HepG2 (cell line): ENCODE measurements at regions not wholly inside any gene's neighbourhood (a gene's known extent, or its start where the extent isn't known, plus 50 kb on each side); places are given as distances from the start of the nearest gene placed in this dataset.

Experiments
- ATAC-seq: fragments of 200-7000 bp; cut with Tn5 transposase; 3 replicates; pipeline ENCODE4 v1.9.1; 2020; ENCODE audit warnings: mild to moderate bottlenecking, moderate library complexity
- BruUV-seq: library from RNA; stranded (reverse); fragments of 400-500 nt; replicated peaks from 2 replicates; lab custom pipeline; 2021; lab: Mats Ljungman, UMichigan
- CTCF ChIA-PET: fragments of 300-600 bp; formaldehyde crosslinking; extraction: SDS; loops from one replicate; lab custom pipeline; 2021; ENCODE audit warnings: low total read pairs, inconsistent platforms, low intra/inter-chr PET ratio; lab: Yijun Ruan, JAX
- POLR2A ChIA-PET: fragments of 350-600 bp; sonication (Branson Sonifier 250); formaldehyde crosslinking; loops from one replicate; lab custom pipeline; 2020; ENCODE audit warnings: antibody characterized with exemption, inconsistent platforms; lab: Yijun Ruan, JAX
- DNase-seq: peaks from one replicate; pipeline ENCODE4 v3.0.0-alpha.2; 2015; ENCODE audit warnings: low spot score
- FAIRE-seq: peaks from 3 replicates; lab custom pipeline; 2011; peaks lifted over from hg19 to GRCh38; lab: Jason Lieb, UNC
- H2AFZ ChIP-seq: one replicate; pipeline ENCODE4 v1.6.1; 2011; ENCODE audit warnings: low read length, inconsistent platforms
- H3K27ac ChIP-seq: fragments of 300-600 bp; 3 replicates; pipeline ENCODE4 v1.8.0; 2011; ENCODE audit warnings: mixed run types, mild to moderate bottlenecking, mixed read lengths, low read length, inconsistent platforms; ENCODE audit not compliant: insufficient read depth; ENCODE audit errors: extremely low read length
- H3K27me3 ChIP-seq, 2 experiments: fragments of 200-600 bp in 1 of 2; 2 replicates in 1 of 2; 3 replicates in 1 of 2; pipeline versions ENCODE4 v1.6.0 to v1.8.0; 2011; ENCODE audit warnings: low read length in 2 of 2, mild to moderate bottlenecking in 2 of 2, moderate library complexity in 2 of 2, inconsistent platforms in 1 of 2; ENCODE audit not compliant: insufficient read depth in 2 of 2, control insufficient read depth in 1 of 2
- H3K36me3 ChIP-seq, 2 experiments: fragments of 200-600 bp in 1 of 2; replicated peaks in 1 of 2; 2 replicates in 1 of 2; 3 replicates in 1 of 2; pipeline versions ENCODE4 v1.5.1 to v1.8.0; 2011; ENCODE audit warnings: low read length in 2 of 2, inconsistent platforms in 1 of 2; ENCODE audit not compliant: insufficient read depth in 2 of 2, control insufficient read depth in 1 of 2
- H3K4me1 ChIP-seq: 2 replicates; pipeline ENCODE4 v1.5.1; 2012; ENCODE audit warnings: low read length, inconsistent platforms; ENCODE audit not compliant: insufficient read depth
- H3K4me2 ChIP-seq: 2 replicates; pipeline ENCODE4 v1.6.0; 2011; ENCODE audit warnings: low read depth, low read length, inconsistent platforms
- H3K4me3 ChIP-seq, 3 experiments: fragments of 200-600 bp in 1 of 3; sonication (generic), shearing (Covaris generic) in 1 of 3; replicated peaks in 1 of 3; 2 replicates each; pipeline ENCODE4 v1.5.1; 2011 to 2016; ENCODE audit warnings: low read length in 3 of 3, inconsistent platforms in 2 of 3, low read depth in 2 of 3, mild to moderate bottlenecking in 2 of 3, control low read depth in 1 of 3, mixed read lengths in 1 of 3; ENCODE audit not compliant: insufficient read depth in 1 of 3
- H3K79me2 ChIP-seq: one replicate; pipeline ENCODE4 v1.6.1; 2011; ENCODE audit warnings: low read length, inconsistent platforms; ENCODE audit not compliant: insufficient read depth
- H3K9ac ChIP-seq: 2 replicates; pipeline ENCODE4 v1.6.0; 2011; ENCODE audit warnings: mild to moderate bottlenecking, low read depth, low read length, inconsistent platforms; ENCODE audit not compliant: insufficient read depth
- H3K9me3 ChIP-seq: 2 replicates; pipeline ENCODE4 v1.5.1; 2012; ENCODE audit warnings: mild to moderate bottlenecking, low read length
- H4K20me1 ChIP-seq: 2 replicates; pipeline ENCODE4 v1.6.0; 2011; ENCODE audit warnings: inconsistent platforms, mild to moderate bottlenecking, low read length, moderate library complexity; ENCODE audit not compliant: insufficient read depth
- CERS6 ChIP-seq: sonication (generic); formaldehyde crosslinking; IDR thresholded peaks from 2 replicates; pipeline ENCODE4 v1.5.0; 2020; ENCODE audit warnings: missing genetic modification reagents
- KLF9 ChIP-seq: IDR thresholded peaks from 2 replicates; pipeline ENCODE4 v1.6.1; 2016; ENCODE audit warnings: low read depth
- REST ChIP-seq, 2 experiments: IDR thresholded peaks; 2 replicates each; pipeline ENCODE4 v1.6.1; 2011 to 2012; ENCODE audit warnings: low read length in 2 of 2, borderline replicate concordance in 1 of 2, low read depth in 1 of 2, mild to moderate bottlenecking in 1 of 2, moderate library complexity in 1 of 2
- SPEN ChIP-seq: sonication (generic); formaldehyde crosslinking; IDR thresholded peaks from 2 replicates; pipeline ENCODE4 v1.5.1; 2020; ENCODE audit warnings: low read depth, mild to moderate bottlenecking, missing genetic modification reagents
- ZNF562 ChIP-seq: sonication (generic); formaldehyde crosslinking; IDR thresholded peaks from 2 replicates; pipeline ENCODE4 v1.8.0; 2022; ENCODE audit warnings: missing genetic modification reagents, borderline replicate concordance
- WGBS: methylation state at CpG from one replicate; pipeline ENCODE4 v1.1.6; 2017; ENCODE audit warnings: low lambda C conversion rate; 5-methylcytosine and 5-hydroxymethylcytosine counted together
- in situ Hi-C: cut with HindIII; loops from 2 replicates; pipeline ENCODE4 v1.10.0; 2017; ENCODE audit warnings: low pct_unique_long_range_greater_than_20kb; ENCODE audit not compliant: extremely low pct_ligation_motif_present
- intact Hi-C: fragments of 100-400 bp; cut with micrococcal nuclease; formaldehyde crosslinking; loops from one replicate; pipeline ENCODE4 v1.10.0; 2022; ENCODE audit not compliant: unreplicated experiment

- TF ChIP-seq REST (IDR thresholded peaks at IDR 0.05; ENCODE audit: borderline replicate concordance in 1 of 2, low read depth in 1 of 2, low read length in 2 of 2): no peak
- no peak for TF ChIP-seq CERS6 (CRISPR knock-in tag)
- no peak for TF ChIP-seq SPEN (CRISPR knock-in tag)
- TF ChIP-seq KLF9 (CRISPR knock-in tag): no peak
- TF ChIP-seq, all 625 proteins: peak for 0
Measured at GRCh38 chr10:36089790-36090440, 447.8 kb upstream of the FZD8 start (continued).

- Histone ChIP-seq H3K4me2 (no peak overlapping the region), H2AFZ (no peak overlapping the region), H3K9me3 (no peaks in the 10 kb centered on the region), H3K4me3 (no peak overlapping the region), H3K4me1 (no peaks in the 10 kb centered on the region), H4K20me1 (no peaks in the 10 kb centered on the region), H3K27ac (no peak overlapping the region), H3K36me3 (no peaks in the 10 kb centered on the region), H3K27me3 (no peaks in the 10 kb centered on the region), H3K9ac (no peak overlapping the region), H3K79me2 (no peaks in the 10 kb centered on the region)
- CTCF ChIA-PET: no interaction called here
- no peak for ATAC-seq
- in situ Hi-C loops (no loop called here), intact Hi-C loops (no loop called here)
- FAIRE-seq: no peak
- WGBS: 18% methylated on average over 10 of the region's 10 CpGs
- no peak for DNase-seq
- BruUV-seq: no TSS peak
- POLR2A ChIA-PET: no interaction called here
- TF ChIP-seq ZNF562 (CRISPR knock-in tag): no peak
Measured at GRCh38 chr10:36087006-36088005, 445.2 kb upstream of the FZD8 start.
